SK-N-SH treated with all-trans-retinoic acid at 6 μM for 48 hours (cell line): ENCODE measurements at regions not wholly inside any gene's neighbourhood (a gene's known extent, or its start where the extent isn't known, plus 50 kb on each side); places are given as distances from the start of the nearest gene placed in this dataset.

Source experiments
- ATAC-seq: fragments of 200-7000 bp; cut with Tn5 transposase; 3 replicates; pipeline ENCODE4 v1.9.1; 2020; ENCODE audit warnings: mild to moderate bottlenecking, moderate library complexity
- ARNTL ChIP-seq: fragments of 450-650 bp; formaldehyde crosslinking; IDR thresholded peaks from 2 replicates; pipeline ENCODE4 v1.5.0; 2020; ENCODE audit warnings: low read depth, mild to moderate bottlenecking, moderate library complexity, borderline replicate concordance
- BACH2 ChIP-seq: fragments of 250-450 bp; sonication (Bioruptor Pico); IDR thresholded peaks from 2 replicates; pipeline ENCODE4 v1.9.0; 2021; ENCODE audit warnings: mild to moderate bottlenecking, borderline replicate concordance
- CSDC2 ChIP-seq: fragments of 250-450 bp; sonication (Bioruptor Pico); IDR thresholded peaks from 2 replicates; pipeline ENCODE4 v1.5.0; 2020; ENCODE audit warnings: mild to moderate bottlenecking, moderate library complexity
- ESRRG ChIP-seq: fragments of 250-450 bp; sonication (Bioruptor Pico); IDR thresholded peaks from 2 replicates; pipeline ENCODE4 v1.6.1; 2021; ENCODE audit warnings: mild to moderate bottlenecking
- GLIS3 ChIP-seq: fragments of 250-450 bp; sonication (Bioruptor Pico); IDR thresholded peaks from 2 replicates; pipeline ENCODE4 v1.5.0; 2020; ENCODE audit warnings: mild to moderate bottlenecking, moderate library complexity
- OSR1 ChIP-seq: fragments of 250-450 bp; sonication (Bioruptor Pico); IDR thresholded peaks from 2 replicates; pipeline ENCODE4 v1.8.0; 2022; ENCODE audit warnings: moderate library complexity, mild to moderate bottlenecking, inconsistent platforms
- PATZ1 ChIP-seq: fragments of 250-450 bp; sonication (Bioruptor Pico); IDR thresholded peaks from 2 replicates; pipeline ENCODE4 v1.8.0; 2020; ENCODE audit warnings: mild to moderate bottlenecking, moderate library complexity, borderline replicate concordance
- POU6F1 ChIP-seq: fragments of 250-450 bp; sonication (Bioruptor Pico); IDR thresholded peaks from 2 replicates; pipeline ENCODE4 v1.8.0; 2021; ENCODE audit warnings: low read depth, mild to moderate bottlenecking, moderate library complexity, borderline replicate concordance
- PPARA ChIP-seq: fragments of 250-450 bp; sonication (Bioruptor Pico); IDR thresholded peaks from 2 replicates; pipeline ENCODE4 v1.5.0; 2020; ENCODE audit warnings: mild to moderate bottlenecking, borderline replicate concordance
- RARB ChIP-seq: fragments of 250-450 bp; sonication (Bioruptor Pico); IDR thresholded peaks from 2 replicates; pipeline ENCODE4 v1.8.0; 2021; ENCODE audit warnings: mild to moderate bottlenecking, moderate library complexity
- TCF4 ChIP-seq: fragments of 250-450 bp; sonication (Bioruptor Pico); IDR thresholded peaks from 2 replicates; pipeline ENCODE4 v1.8.0; 2021; ENCODE audit warnings: mild to moderate bottlenecking, moderate library complexity, borderline replicate concordance
- TOX ChIP-seq: fragments of 250-450 bp; sonication (Bioruptor Pico); IDR thresholded peaks from 2 replicates; pipeline ENCODE4 v1.8.0; 2021; ENCODE audit warnings: mild to moderate bottlenecking, moderate library complexity, borderline replicate concordance
- TSHZ2 ChIP-seq: fragments of 250-450 bp; sonication (Bioruptor Pico); IDR thresholded peaks from 2 replicates; pipeline ENCODE4 v1.5.0; 2020; ENCODE audit warnings: mild to moderate bottlenecking, moderate library complexity
- ZC3H10 ChIP-seq: fragments of 250-450 bp; sonication (Bioruptor Pico); IDR thresholded peaks from 2 replicates; pipeline ENCODE4 v1.5.1; 2021; ENCODE audit warnings: mild to moderate bottlenecking, moderate library complexity
- ZFP3 ChIP-seq: fragments of 250-450 bp; sonication (Bioruptor Pico); IDR thresholded peaks from 2 replicates; pipeline ENCODE4 v1.5.0; 2020; ENCODE audit warnings: mild to moderate bottlenecking, moderate library complexity
- ZFP30 ChIP-seq: fragments of 450-650 bp; formaldehyde crosslinking; IDR thresholded peaks from 2 replicates; pipeline ENCODE4 v1.5.0; 2022; ENCODE audit warnings: mild to moderate bottlenecking, moderate library complexity
- ZNF565 ChIP-seq: fragments of 450-650 bp; formaldehyde crosslinking; conservative IDR thresholded peaks from 2 replicates; pipeline ENCODE4 v1.5.0; 2020; ENCODE audit warnings: low read depth, mild to moderate bottlenecking, moderate library complexity
- ZNF70 ChIP-seq: fragments of 450-650 bp; formaldehyde crosslinking; IDR thresholded peaks from 2 replicates; pipeline ENCODE4 v1.5.0; 2020; ENCODE audit warnings: mild to moderate bottlenecking, moderate library complexity
- ZNF8 ChIP-seq: fragments of 450-650 bp; formaldehyde crosslinking; IDR thresholded peaks from 2 replicates; pipeline ENCODE4 v1.5.0; 2020; ENCODE audit warnings: mild to moderate bottlenecking, moderate library complexity
- TF ChIP-seq, protein P1 (sequence below): fragments of 250-450 bp; sonication (Bioruptor Pico); IDR thresholded peaks from 2 replicates; pipeline ENCODE4 v1.5.1; 2021; ENCODE audit warnings: mild to moderate bottlenecking, moderate library complexity

DNA sequence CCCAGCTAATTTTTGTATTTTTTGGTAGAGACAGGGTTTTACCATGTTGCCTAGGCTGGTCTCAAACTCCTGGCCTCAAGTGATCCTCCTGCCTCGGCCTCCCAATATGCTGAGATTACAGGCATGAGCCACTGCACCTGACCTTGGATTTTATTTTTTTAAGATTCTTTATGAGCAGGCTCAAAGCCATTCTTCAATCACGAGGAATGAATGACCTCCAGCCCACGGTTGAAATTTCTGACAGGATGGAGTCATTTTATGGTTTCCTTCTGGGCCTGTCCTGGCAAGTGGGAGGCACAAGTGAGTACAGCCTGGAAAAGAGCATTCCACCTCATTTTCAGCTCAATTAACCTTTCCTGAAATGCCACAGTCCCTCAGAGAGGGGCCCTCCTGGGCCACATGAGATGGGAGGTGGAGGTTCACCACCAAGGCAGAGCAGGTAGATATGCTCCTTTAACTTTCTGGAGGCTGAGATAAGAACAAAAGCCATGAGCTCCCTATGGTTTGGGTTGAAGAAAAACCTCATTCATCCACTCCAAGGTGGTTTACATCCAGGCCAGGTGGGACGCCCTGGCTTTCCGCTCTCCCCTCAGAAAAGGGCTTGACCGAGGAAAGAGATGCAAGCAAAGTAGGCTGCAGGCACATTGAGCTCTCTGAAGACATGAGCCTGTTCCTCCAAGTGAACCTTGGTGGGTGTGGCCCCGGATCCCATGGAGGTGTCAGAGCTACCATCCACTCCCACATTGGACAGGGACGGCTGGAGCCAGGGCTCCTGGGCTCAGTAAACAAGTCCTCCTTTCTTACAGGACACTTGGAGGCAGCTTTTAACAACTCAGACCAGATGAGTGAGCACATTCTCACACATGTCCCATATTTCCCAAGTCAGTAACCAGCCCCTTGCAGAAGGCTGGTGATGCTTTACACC, 208.5 kb upstream of the SSTR4 start:
- TF ChIP-seq TSHZ2 (CRISPR knock-in tag) (no peak), RARB (CRISPR knock-in tag) (no peak), GLIS3 (CRISPR knock-in tag) (no peak), ESRRG (CRISPR knock-in tag) (no peak), ZC3H10 (CRISPR knock-in tag) (no peak), ZFP30 (CRISPR knock-in tag) (no peak), PATZ1 (CRISPR knock-in tag) (no peak), TCF4 (CRISPR knock-in tag) (no peak), PPARA (CRISPR knock-in tag) (no peak), TOX (CRISPR knock-in tag) (no peak), POU6F1 (CRISPR knock-in tag) (no peak), ZNF8 (CRISPR knock-in tag) (no peak), ZFP3 (no peak), ZNF70 (CRISPR knock-in tag) (no peak), ARNTL (CRISPR knock-in tag) (no peak), ZNF565 (CRISPR knock-in tag) (no peak), BACH2 (CRISPR knock-in tag) (no peak)
- TF ChIP-seq, protein P1, sequence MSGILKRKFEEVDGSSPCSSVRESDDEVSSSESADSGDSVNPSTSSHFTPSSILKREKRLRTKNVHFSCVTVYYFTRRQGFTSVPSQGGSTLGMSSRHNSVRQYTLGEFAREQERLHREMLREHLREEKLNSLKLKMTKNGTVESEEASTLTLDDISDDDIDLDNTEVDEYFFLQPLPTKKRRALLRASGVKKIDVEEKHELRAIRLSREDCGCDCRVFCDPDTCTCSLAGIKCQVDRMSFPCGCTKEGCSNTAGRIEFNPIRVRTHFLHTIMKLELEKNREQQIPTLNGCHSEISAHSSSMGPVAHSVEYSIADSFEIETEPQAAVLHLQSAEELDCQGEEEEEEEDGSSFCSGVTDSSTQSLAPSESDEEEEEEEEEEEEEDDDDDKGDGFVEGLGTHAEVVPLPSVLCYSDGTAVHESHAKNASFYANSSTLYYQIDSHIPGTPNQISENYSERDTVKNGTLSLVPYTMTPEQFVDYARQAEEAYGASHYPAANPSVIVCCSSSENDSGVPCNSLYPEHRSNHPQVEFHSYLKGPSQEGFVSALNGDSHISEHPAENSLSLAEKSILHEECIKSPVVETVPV: no peak
- no peak for ATAC-seq

GRCh38 chr20:22827916-22828315, 207.2 kb upstream of the SSTR4 start:
- no peak for ATAC-seq
- TF ChIP-seq TSHZ2 (CRISPR knock-in tag) (no peak), ZNF8 (CRISPR knock-in tag) (no peak), PATZ1 (CRISPR knock-in tag) (no peak), POU6F1 (CRISPR knock-in tag) (no peak), TCF4 (CRISPR knock-in tag) (no peak), GLIS3 (CRISPR knock-in tag) (no peak), TOX (CRISPR knock-in tag) (no peak), ARNTL (CRISPR knock-in tag) (no peak), CSDC2 (CRISPR knock-in tag) (no peak), RARB (CRISPR knock-in tag) (no peak), OSR1 (CRISPR knock-in tag) (no peak), ZNF70 (CRISPR knock-in tag) (no peak)
- TF ChIP-seq, protein P1: no peak
